T47D (cell line): ENCODE measurements at regions not wholly inside any gene's neighbourhood (a gene's known extent, or its start where the extent isn't known, plus 50 kb on each side); places are given as distances from the start of the nearest gene placed in this dataset.

Experiments
- DNase-seq, 2 experiments: peaks; one replicate each; pipeline versions ENCODE4 v3.0.0 to v3.0.0-alpha.2; 2011 to 2012; ENCODE audit warnings: low read depth in 1 of 2, low spot score in 1 of 2
- JUND ChIP-seq: IDR thresholded peaks from 2 replicates; pipeline ENCODE4 v1.6.1; 2012; ENCODE audit warnings: low read depth
- in situ Hi-C: cut with HindIII; loops from 2 replicates; pipeline ENCODE4 v1.10.0; 2016; ENCODE audit warnings: low sequenced_read_pairs, low pct_unique_long_range_greater_than_20kb

DNA sequence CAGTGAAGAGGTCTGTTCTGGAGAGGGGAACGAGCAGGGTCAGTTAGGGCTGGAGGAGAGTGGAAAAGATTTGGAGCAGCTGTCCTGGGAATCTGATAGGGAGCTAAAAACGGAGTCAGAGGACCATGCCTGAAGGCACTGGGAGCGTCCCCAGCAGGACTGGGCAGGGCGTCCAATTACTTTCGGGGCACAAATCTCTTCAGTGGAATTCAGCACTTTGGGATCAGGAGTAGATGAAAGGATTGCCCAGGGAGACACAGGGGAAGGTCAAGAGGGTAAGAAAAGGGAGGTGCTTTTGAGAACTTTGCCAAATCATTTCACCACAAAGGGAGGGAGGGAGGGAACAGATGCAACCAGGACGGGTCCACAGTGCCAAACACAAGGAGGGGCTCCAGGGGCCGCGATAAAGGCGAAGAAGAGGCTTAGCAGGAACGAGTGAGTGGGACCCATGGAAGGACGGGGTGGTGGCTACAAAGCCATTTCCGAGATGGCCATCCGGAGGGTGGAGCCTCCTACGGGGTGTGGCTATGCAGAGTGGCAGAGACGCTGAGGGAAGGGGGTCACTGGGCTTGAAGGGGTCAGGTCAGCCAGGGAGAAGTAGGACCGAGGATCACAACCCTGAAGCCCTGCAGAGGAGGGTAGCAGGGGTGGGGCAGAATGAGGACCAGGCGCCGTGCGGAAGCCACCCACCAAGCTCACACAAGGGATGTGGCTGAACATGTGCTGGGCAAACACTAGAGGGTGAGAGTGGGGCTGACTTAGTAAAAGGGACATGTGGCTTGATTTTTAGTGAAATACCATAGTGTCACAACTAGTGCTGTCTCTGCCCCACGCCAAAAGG, 180.0 kb upstream of the RREB1 start:
- TF ChIP-seq JUND, result no peak
- in situ Hi-C loops, result no loop called here
- DNase-seq, result peak; percentile 40 to 66

GRCh38 chr6:6930223-6930880, 177.4 kb upstream of the RREB1 start:
- in situ Hi-C loops, result no loop called here
- TF ChIP-seq JUND, result no peak

GRCh38 chr6:6931071-6932025, 176.4 kb upstream of the RREB1 start:
- TF ChIP-seq JUND, result no peak
- no peak for DNase-seq
- in situ Hi-C loops, result no loop called here

More at GRCh38 chr6:6930223-6930880, 177.4 kb upstream of the RREB1 start:
- DNase-seq, result peak in 1 of 2 experiments; percentile 25

DNA sequence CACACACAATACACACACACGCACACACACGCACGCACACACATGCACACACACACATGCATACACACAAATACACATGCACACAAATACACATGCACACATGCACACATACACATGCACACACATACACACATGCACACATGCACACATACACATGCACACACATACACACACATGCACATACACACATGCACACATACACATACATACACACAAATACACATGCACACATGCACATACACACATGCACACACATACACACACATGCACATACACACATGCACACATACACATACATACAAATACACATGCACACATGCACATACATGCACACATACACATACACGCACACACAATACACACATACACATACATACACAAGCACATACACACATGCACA, 175.4 kb upstream of the RREB1 start:
- TF ChIP-seq JUND, result no peak
- no peak for DNase-seq
- in situ Hi-C loops, result no loop called here

DNA sequence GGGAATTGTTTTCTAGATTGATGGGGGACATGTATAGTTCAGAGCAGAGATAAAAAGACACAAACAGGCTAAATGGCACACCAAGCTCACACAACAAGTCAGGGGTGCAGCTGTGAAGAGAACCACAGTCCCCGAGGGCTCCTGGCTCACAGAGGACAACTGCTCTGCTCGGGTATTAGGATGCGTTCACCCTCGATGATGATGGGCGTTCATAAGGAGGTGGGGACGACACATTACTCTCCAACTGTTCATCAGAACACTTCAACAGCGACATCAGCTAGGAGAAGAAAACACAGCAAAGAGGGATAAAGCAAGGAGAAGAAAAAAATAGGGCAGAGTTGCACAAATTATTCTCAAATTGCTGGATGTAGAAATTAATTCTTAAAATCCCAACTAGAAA, 174.8 kb upstream of the RREB1 start:
- TF ChIP-seq JUND, result no peak

DNA sequence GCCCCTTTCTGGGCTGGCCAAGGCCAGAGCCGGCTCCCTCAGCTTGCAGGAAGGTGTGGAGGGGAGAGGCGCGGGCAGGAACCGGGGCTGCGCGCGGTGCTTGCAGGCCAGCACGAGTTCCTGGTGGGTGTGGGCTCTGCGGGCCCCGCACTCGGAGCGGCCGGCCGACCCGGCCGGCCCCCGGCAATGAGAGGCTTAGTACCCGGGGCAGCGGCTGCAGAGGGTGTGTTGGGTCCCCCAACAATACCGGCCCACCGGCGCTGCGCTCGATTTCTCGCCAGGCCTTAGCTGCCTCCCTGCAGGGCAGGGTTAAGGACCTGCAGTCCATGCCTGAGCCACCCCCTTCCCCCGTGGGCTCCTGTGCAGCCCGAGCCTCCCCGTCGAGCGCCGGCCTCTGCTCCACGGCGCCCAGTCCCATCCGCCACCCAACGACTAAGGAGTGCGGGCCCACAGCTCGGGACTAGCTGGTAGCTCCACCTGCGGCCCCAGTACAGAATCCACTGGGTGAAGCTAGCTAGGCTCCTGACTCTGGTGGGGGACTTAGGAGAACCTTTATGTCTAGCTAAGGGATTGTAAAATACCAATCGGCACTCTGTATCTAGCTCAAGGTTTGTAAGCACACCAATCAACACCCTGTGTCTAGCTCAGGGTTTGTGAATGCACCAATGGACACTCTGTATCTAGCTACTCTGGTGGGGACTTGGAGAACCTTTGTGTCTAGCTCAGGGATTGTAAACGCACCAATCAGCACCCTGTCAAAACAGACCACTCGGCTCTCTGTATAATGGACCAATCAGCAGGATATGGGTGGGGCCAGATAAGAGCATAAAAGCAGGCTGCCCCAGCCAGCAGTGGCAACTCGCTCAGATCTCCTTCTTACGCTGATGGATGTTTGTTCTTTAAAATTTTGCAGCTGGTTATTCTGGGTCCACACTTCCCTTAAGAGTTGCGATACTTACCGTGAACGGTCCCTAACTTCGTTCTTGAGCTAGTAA, 167.4 kb upstream of the RREB1 start:
- in situ Hi-C loops, result no loop called here
- no peak for DNase-seq
- no peak for TF ChIP-seq JUND

More for the DNA sequence above, 174.8 kb upstream of the RREB1 start:
- no peak for DNase-seq
- in situ Hi-C loops, result no loop called here

GRCh38 chr6:6941201-6941600, 166.6 kb upstream of the RREB1 start:
- DNase-seq, result no peak
- TF ChIP-seq JUND, result no peak
- in situ Hi-C loops, result no loop called here

DNA sequence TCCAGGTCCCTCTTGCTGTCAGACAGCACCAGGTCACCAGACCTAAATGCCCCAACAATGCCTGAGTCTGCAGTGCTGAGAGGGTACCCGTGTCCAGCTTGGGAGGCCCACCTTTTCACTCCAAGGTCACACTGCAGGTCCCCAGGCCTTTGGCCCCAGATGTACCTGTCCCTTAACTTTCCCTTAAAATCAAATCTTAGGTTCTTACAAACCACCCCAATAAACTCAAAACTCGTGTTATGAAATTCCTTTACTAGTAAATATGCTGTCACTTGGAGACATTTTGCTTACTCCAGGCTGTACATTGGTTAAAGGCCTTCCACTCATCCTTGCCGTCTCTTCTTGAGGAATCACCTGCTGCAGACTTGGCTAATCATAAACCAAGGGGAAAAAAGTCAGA, 165.7 kb upstream of the RREB1 start:
- in situ Hi-C loops, result no loop called here
- DNase-seq, result no peak
- no peak for TF ChIP-seq JUND

GRCh38 chr6:6942831-6943230, 164.9 kb upstream of the RREB1 start:
- TF ChIP-seq JUND, result no peak
- in situ Hi-C loops, result no loop called here
- DNase-seq, result no peak

DNA sequence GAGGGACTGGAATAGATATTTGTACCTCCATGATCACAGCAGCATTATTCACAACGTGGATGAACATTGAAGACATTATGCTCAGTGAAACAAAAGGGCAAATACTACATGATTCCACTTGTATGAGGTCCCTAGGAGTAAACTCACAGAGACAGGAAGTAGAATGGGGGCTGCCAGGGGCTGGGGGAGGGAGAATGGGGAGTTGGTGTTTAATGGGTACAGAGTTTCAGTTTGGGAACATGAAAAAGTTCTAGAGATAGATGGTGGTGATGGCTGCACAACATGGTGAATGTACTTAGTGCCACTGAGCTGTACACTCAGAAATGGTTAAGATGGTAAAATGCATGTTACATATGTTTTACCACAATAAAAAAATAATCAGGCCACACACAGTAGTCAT, 164.3 kb upstream of the RREB1 start:
- no peak for DNase-seq
- in situ Hi-C loops, result no loop called here
- TF ChIP-seq JUND, result no peak
